ENCODE measurements at regions not wholly inside any gene's neighbourhood (a gene's known extent, or its start where the extent isn't known, plus 50 kb on each side); places are given as distances from the start of the nearest gene placed in this dataset.

- TF ChIP-seq CTCF (IDR thresholded peaks at IDR 0.05) = no peak
Measured at GRCh38 chr12:107284692-107285091, 191.3 kb upstream of the CRY1 start.

GRCh38 chr12:107287436-107288413 lies 194.4 kb upstream of the CRY1 start:
- no peak for TF ChIP-seq CTCF (IDR thresholded peaks at IDR 0.05)

GRCh38 chr12:107288414-107289127 lies 195.2 kb upstream of the CRY1 start:
- TF ChIP-seq CTCF (IDR thresholded peaks at IDR 0.05) = no peak

GRCh38 chr12:107291018-107291417 lies 197.7 kb upstream of the CRY1 start:
- TF ChIP-seq CTCF (IDR thresholded peaks at IDR 0.05) = no peak

- no peak for TF ChIP-seq CTCF (IDR thresholded peaks at IDR 0.05)
Measured at GRCh38 chr12:107296681-107297089, 203.3 kb upstream of the CRY1 start.

- TF ChIP-seq CTCF (IDR thresholded peaks at IDR 0.05) = no peak
Measured at GRCh38 chr12:107302649-107303341, 209.4 kb upstream of the CRY1 start.

All from LNCAP (cell line).